ENCODE measurements at regions not wholly inside any gene's neighbourhood (a gene's known extent, or its start where the extent isn't known, plus 50 kb on each side); places are given as distances from the start of the nearest gene placed in this dataset.
"Not testable (repeated sequence)": the region's sequence is repeated elsewhere in the genome, so short reads cannot be mapped to it uniquely, and the experiment has no call there.

DNA sequence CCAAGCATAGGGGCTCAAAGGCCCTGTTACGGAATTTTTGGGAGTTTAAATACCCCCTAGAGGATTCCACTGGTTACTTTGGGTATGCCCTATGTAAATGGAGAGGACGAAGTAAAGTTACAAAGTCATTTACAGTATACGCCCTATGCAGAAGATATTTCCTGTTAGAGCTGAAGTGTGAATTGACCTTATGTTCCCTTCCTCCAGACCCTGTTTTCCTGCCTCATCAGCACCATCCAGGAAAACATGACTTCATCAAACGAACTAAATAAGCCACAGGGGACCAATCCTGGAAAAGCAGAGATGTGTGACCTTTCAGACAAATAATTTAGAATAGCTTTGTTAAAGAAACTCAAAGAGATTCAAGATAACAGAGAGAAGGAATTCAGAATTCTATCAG, 177.4 kb downstream of the SQOR start:
- DNase-seq = no peak

DNA sequence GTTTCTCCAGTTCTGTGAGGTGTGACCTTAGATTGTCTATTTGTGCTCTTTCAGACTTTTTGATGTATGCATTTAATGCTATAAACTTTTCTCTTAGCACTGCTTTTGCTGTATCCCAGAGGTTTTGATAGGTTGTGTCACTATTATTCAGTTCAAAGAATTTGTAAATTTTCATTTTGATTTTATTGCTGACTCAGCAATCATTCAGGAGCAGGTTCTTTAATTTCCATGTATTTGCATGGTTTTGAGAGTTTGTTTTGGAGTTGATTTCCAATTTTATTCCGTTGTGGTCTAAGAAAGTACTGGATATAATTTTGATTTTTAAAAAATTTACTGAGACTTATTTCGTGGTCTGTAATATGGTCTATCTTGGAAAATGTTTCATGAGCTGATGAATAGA, 182.7 kb downstream of the SQOR start:
- DNase-seq = not testable (repeated sequence)

DNA sequence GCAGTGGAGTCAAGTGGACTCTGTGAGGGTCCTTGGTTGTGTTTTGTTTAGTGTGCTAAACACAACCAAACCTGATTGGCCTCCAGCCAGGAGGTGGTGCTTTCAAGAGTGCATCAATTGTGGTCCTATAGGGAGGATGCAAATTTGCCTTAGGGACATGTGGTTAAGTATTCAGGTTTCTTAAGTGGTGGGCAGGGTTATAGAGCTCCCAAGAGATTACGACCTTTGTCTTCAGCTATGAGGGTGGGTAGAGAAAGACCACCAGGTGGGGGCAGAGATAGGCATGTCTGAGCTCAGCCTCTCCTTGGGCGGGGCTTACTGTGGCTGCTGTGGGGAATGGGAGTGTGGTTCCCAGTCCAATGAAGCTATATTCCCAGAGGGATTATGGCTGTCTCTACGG, 186.6 kb downstream of the SQOR start:
- DNase-seq = no peak

DNA sequence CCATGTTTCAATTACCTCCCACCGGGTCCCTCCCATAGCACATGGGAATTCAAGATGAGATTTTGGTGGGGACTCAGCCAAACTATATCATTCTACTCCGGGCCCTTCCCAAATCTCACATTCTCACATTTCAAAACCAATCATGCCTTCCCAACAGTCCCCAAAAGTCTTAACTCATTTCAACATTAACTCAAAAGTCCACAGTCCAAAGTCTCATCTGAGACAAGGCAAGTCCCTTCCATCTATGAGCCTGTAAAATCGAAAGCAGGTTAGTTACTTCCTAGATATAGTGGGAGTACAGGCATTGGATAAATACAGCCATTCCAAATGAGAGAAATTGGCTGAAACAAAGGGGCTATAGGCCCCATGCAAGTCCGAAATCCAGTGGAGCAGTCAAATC, 188.1 kb downstream of the SQOR start:
- not testable (repeated sequence) for DNase-seq

DNA sequence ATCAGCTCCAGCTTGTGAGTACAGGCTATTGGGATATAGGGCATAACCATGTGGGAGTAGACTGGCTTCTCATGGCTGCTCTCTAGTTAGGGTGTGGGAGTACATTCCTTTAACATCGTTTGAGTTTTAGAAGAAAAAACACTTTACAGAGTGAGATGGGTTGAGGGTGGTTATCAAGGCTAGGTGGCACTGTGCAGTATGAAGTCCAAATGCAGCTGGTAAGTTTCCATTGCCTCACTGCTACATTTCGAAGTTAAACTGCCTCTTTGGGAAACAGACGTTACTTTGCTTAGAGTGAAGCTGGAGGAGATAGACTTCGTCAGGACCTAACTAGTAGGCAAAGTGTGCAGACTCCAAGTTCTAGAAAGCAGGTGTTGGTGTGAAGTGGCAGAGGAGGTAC, 192.4 kb downstream of the SQOR start:
- DNase-seq = no peak

DNA sequence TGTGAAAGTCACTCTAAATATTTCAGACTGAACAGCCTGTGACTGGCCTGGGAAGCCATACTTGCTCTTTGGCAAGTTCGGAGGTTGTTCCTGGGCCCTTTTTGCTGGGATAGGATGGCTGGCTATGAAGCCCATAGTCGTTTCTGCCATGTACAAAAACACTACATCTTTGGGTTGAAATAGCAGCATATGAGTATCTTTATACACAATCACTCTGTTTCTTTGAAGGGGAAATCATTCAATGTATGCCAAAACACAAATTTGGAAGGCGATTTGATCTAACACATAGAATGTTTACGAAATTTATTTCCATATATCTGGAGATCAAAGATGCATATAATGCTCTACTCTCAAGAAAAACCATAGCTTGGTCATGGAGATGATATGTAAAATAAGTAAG, 192.9 kb downstream of the SQOR start:
- no peak for DNase-seq

DNA sequence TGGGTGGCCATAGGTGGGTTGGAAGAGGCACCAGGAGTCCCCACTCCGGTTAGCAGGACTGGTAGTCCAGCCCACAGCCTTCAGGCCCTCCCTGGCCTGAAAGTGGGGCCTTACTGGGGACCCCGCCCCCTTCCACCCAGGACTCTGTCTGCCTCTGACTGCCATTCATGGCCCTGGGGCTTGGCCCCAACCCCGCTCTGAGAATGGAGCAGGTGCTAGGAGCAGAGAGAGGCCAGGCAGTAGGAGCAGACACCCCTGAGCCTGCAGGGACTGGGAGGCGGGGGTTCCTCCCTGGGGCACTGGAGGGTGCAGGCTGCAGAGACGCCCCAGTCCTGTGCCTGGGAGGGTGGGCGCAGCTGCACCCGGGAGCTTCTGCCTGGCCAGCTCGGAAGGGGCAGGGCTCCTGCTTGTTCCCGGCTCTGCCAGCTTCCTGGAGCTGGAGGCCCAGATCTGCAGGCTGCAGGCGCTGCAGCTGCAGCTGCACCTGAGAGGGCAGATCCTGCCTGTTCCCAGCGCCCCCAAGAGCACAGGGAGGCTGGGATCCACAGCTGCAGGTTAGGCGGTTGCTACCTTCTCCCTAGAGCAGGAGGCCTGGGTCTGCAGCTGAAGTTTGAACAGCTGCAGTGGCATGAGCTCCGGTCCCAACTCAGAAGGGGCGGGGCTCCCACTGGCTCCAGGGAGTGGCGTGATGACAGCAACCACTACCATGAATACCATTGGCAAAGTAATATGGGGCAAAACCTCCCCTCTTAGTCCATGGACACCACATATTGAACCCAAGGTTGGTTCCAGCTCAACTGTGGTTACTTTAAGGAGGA, 194.7 kb downstream of the SQOR start:
- no peak for DNase-seq

DNA sequence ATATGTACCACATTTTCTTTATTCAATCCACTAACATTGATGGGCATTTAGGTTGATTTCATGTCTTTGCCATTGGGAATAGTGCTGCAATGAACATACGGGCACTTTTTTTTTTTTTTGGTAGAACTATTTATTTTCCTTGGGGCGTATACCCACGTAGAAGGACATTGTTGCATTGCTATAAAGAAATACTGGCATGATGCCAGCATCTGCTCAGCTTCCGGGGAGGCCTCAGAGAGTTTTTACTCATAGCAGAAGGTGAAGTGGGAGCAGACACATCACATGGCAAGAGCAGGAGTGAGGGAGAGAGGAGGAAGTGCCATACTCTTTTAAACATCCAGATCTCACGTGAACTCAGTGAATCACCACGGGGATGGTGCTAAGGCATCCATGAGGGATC, 197.0 kb downstream of the SQOR start:
- no peak for DNase-seq

DNA sequence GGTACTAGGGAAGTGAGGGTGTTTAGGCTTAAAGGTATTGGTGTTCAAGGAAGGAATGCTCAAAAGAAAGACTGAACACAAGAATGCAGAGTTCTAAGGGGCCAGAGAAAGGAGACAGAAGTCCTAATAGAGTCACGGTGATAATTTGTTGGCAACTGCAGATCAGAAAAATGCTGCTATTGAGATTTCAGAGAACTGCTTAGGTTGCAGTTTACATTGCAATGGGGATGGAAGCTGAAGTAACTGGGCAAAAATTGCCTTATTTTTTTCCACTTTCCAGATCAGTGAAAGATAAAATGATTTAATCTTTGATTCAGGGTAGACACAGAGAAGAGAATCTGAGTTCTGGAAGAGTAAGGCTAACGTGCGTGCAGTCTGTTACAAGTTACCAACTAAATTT, 199.8 kb downstream of the SQOR start:
- no peak for DNase-seq

DNA sequence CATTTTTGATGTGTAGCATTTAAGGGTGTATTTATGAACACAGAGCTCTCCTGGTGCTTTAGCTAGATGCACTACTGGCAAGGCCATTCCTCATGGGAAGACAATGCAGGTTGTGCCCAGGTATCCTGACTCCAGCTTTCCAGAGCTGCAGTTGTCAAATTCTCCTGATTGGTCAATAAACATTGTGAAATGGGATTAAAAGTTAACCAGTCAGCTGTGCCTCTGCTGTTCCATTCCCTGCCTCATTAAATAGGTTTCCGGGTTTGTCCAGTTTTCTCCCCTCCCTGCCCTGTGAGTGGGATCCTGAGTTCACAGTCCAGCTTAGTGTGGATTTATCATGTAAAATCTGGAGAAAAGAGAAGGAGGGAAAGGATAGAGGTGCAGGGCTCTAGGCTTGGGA, 207.3 kb downstream of the SQOR start:
- DNase-seq = no peak

DNA sequence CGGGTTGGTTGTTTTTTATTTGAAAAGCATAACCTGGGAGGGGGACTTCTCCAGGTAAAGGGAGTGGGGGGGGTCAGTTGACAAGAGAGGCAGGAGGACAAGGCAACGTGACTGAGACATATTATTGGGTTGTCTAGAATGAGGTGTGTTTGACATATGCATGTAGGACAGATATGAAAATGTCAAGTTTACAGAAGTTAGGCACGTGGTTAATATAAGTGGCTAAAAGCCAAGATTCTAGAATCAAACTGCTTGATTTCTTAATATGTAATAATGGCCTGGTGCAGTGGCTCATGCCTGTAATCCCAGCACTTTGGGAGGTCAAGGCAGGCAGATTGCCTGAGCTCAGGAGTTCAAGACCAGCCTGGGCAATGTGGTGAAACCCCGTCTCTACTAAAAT, 212.8 kb downstream of the SQOR start:
- no peak for DNase-seq

DNA sequence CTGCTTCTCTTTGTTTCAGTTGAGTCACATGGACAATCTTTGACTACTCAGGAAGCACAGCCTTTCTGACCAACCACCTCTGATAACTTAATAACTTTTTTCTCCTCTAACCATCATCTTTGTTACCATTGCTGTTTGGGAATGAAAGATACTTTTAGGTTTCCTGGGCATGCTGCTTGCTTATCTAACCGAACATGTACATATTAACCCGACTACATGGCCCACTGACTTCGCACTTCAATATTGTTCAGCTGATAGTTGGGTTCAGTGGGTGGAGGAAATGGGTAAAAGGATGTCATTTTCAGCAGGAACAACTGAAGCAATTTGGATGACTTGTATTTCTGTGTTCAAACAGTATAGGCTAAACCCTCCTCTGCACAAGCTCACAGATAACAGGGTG, 214.3 kb downstream of the SQOR start:
- DNase-seq = no peak

DNA sequence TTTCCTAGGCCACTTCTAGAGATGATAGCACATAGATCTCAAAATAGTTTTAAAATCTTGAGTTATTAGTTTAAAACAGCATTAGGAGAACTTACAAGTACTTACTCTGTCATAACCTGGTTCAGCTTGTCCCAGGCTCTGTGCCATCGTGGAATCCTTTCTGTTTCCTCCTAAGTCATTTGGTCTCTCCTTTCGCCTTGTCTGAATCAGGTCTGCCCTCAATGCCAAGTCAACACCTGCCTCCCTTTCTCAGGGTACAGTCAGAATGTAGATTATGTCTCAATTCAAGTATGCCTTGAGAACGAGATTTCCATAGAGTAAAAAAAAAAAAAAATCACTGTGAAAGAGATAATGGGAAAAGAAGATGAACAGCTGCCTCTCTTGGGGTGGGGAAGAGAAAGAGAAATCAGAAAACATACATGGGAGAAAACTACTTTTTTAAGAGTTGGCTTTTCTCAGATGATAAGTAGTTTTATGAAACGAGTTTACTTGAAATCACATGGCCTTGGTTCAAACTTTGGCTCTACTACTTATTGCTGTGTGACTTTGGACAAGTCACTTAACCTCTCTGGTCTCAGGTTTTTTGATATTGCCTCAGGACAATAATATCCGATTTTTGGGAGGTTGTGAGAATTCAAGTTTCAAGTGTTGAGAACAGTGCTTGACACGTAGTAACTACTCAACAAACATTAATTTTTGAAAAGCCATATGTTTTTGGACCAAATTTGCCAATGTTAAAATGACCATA, 219.8 kb downstream of the SQOR start:
- DNase-seq = no peak

DNA sequence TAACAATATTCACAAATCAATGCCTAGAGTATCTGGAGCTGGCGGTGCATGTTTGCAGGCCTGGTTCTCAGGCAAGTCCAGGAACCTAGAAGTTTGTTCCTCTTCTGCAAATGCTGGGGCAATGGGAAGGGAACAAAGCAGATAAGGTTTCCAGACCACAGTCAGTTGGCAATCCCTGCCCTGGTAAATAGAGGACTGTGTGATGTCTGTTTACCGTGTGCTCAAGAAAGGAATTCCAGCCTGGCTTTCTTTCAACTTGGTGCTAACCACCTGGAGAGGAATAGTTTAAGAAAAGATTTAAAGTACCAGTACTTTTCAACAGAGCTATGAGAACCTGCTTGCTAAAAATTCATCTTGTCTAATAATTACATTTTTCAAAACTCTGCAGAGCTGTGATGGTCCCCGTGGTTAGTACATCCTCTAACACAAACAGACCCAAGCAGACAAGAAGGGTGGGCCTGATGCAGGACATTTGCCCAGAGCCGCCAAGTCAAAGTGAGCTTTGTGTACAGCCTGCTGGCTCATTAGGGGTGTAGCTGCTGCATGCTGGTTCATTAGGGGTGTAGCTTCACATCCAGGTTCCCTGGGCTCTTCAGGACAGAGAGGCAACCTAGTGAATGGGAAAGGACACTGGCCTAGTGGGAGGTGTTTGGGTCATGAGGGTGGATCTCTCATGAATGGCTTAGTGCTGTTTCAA, 220.5 kb downstream of the SQOR start:
- no peak for DNase-seq

DNA sequence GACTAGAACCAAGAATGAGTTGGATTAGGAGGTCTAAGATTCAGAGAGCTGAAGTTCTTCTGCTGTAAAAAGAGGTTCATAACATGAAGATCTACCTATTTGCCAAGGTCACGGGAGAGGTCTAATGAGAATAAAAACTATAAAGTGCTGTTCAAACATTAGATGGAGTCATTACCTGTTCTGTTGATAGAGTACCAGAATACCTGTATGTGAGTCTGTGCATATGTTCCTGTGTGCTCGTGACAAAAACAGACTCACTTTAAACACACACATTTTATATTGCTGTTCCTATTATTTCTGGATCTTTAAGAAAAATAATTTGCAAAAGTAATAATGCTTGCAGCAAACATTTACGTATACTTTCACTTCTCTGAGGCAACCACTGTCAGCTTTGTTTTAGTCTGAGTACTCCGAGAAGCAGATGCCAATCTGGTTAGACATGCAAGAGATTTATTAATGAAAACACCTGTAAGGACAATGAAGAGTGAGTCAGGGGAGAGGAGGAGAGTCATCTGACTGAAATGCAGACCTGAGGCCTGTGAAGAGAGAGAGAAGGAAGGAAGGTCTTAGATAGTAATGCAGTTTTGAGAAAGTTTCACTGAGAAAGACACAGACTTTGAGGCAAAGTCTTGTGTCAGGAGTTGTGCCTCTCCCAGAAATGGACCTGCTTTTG, 221.2 kb downstream of the SQOR start:
- no peak for DNase-seq

DNA sequence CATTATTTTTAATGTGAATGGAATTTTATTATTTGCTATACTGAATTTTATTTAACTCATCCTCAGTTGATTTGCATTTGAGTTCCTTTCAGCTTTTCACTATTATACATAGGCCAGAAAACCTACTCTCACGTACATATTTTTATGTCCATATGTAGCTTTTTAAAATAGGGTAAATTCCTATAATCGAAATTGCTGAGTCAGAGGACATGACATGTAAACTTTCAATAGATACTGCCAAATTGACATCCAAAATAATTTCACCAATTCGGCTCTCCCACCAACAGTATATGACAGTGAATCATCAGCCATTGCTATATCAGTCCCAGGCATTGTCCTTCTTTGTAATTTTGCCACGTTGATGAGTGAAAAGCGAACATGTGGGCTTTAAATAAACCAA, 222.5 kb downstream of the SQOR start:
- DNase-seq = no peak

DNA sequence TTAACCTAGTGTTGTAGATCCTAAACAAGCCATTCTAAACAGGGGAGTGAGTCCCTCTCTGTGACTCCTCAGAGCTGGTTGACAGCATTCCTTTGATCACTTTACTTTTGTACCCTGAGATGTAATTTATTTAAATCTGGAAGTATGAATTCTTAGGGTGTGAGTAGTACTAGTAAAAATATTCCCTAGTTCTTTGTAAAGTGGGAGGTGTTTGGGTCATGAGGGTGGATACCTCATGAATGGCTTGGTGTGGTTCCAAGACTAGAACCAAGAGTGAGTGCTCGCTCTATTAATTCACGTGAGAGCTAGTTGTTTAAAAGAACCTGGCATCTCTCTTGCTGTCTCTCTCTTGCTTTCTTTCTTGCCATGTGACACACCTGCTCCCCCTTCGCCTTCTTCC, 223.7 kb downstream of the SQOR start:
- no peak for DNase-seq

DNA sequence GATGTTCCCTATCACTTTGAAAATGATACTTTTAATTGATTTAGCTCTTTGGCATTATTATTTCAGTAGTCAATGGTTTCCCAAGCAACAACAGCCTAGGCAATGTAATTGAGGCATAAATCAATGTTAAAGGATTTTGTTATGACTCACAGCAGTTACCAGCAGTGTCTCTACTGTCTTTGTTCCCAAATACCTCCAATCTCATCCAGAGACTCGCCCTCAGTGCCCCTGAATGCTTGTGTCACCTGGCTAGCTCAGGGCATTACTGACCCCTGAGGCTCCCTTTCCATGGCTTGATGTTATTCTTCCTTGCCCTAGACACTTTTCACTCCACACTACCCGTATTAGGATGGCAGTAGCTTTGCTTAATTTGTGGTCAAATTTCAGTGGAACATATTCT, 227.2 kb downstream of the SQOR start:
- no peak for DNase-seq

DNA sequence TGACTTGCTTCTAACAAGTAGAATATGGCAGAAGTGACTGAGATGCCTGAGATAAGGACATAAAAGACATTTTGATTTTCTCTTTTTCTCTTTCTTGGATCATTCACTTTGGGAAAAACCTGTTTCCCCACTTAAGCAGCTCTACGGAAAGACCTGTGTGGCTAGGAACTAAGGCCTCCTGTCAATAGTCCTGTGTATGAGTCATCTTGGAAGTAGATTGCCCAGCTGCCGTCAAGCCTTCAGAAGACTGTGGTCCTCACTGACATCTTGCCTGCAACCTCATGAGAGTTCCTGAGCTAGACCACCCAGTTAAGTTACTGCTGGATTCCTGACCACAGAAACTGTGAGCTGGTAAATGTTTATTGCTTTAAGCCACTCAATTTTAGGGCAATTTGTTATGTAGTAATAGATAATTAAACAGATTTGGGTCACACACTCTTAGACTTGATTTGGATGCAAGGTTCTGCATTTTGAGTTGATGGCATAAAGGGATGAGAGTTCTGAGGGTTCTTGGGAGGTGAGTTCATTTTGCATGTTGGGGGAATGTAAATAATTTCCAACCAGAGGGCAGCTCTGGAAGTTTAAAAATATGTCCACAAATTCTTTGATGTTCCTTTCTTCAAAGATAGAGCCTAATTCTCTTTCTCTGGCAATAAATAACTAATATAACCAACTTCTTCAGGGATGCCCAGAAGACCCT, 229.2 kb downstream of the SQOR start:
- DNase-seq = no peak

DNA sequence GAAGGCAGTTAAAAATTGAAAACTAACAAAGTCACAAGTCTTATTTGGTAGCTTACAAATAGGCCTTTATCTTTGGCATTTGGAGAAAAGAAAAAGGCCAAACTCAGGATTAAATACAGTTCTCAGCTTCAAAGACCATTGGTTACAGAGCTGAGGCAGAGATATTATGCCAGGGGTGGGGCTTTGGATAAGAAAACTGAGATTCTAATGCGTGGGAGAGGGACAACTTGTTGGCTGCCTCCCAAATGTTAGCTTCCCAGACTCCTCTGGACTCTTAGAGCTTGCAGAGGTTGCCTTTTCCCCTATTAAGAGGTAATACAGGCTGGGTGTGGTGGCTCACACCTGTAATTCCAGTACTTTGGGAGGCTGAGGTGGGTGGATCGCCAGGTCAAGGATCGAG, 231.8 kb downstream of the SQOR start:
- DNase-seq = no peak

DNA sequence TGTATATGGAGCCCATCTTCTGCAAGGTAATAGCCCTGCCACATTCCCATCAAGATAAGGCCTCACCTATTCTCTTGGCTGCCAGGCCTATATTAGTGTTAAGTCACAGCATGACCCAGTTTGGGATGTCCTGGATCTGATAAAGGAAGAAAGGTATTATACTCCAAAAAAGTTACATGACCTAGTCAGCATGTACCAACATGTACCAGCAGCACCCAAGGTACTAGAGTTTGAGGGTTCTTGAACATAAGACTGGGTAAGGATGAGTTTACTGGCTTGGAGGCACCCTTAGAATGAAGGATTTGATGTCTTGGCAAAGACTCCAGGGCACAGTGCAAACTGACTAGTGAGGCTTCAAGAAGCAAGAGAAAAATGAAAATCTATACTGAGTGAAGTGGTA, 232.5 kb downstream of the SQOR start:
- DNase-seq = no peak

DNA sequence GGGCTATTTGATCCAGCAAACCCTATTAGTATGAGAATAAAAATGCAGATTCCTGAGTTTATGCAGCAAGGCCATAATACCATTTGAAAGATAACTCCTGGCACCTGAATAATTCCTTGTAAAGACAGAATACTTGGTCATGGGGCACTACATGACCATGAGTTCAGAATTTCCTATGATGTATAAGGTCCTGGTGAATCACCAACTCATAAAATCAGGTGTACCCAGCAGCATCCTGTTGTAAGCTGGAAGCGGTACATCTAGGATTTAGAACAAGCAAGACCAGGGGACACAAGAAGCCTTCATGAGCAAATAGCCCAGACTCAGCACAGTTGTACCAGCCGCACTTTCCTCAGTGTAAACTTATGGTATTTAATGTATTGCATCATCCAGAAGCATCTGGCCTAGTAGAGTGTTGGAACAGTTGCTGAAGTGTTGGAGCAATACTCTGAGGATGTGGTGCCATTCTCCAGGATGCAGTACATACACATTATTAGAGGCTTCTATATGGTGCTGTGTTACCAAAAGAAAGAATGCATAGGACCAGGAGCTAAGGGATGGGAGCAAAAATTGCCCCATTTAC, 233.4 kb downstream of the SQOR start:
- DNase-seq = no peak
